Peyer's patch (tissue), 4 donors: ENCODE measurements at regions not wholly inside any gene's neighbourhood (a gene's known extent, or its start where the extent isn't known, plus 50 kb on each side); places are given as distances from the start of the nearest gene placed in this dataset.

Experiments used
- DNase-seq, 3 donors: peaks; one replicate each; pipeline ENCODE4 v3.0.0-alpha.2; 2017 to 2019
- H3K27ac ChIP-seq, 4 donors: fragments of 200-600 bp; sonication (generic); one replicate each; pipeline ENCODE4 v1.5.1; 2016 to 2019
- H3K27me3 ChIP-seq, 2 donors: fragments of 200-600 bp; sonication (generic); one replicate each; pipeline ENCODE4 v1.5.1; 2019
- H3K36me3 ChIP-seq, 3 donors: fragments of 200-600 bp; sonication (generic); one replicate each; pipeline ENCODE4 v1.5.1; 2016 to 2019
- H3K4me1 ChIP-seq, 4 donors: fragments of 200-600 bp; sonication (generic); one replicate each; pipeline ENCODE4 v1.5.1; 2016 to 2019
- H3K4me3 ChIP-seq, 4 donors: fragments of 200-600 bp; sonication (generic); 1 replicate in 3 of 4; 2 replicates in 1 of 4; pipeline ENCODE4 v1.5.1; 2016 to 2019; ENCODE audit warnings: mild to moderate bottlenecking in 1 of 4
- H3K9me3 ChIP-seq, 4 donors: fragments of 200-600 bp; sonication (generic); one replicate each; pipeline ENCODE4 v1.5.1; 2016 to 2019; ENCODE audit warnings: mild to moderate bottlenecking in 1 of 4
- CTCF ChIP-seq, 6 experiments: fragments of 450-650 bp in 4 of 6; fragments of 200-600 bp in 2 of 6; sonication (generic) in 1 of 6; IDR thresholded peaks; one replicate each; pipeline ENCODE4 v1.5.1; 2017 to 2019; ENCODE audit warnings: antibody characterized with exemption in 6 of 6, mild to moderate bottlenecking in 3 of 6, moderate library complexity in 1 of 6
- POLR2A ChIP-seq, 2 donors: fragments of 450-650 bp; IDR thresholded peaks; one replicate each; pipeline ENCODE4 v1.5.1; 2017; ENCODE audit warnings: antibody characterized with exemption in 2 of 2, mild to moderate bottlenecking in 2 of 2, moderate library complexity in 2 of 2

GRCh38 chr6:14313248-14313647 lies 195.7 kb downstream of the CD83 start:
- Histone ChIP-seq H3K27ac (no peak overlapping the region), H3K9me3 (no peaks in the 10 kb centered on the region), H3K36me3 (no peaks in the 10 kb centered on the region), H3K27me3 (no peaks in the 10 kb centered on the region), H3K4me1 (no peaks in the 10 kb centered on the region), H3K4me3 (no peak overlapping the region)
- TF ChIP-seq POLR2A (IDR thresholded peaks at IDR 0.05) (no peak), CTCF (IDR thresholded peaks at IDR 0.05) (no peak)
- DNase-seq, result no peak

GRCh38 chr6:14315353-14315752 lies 197.8 kb downstream of the CD83 start:
- Histone ChIP-seq H3K4me1 (no peaks in the 10 kb centered on the region), H3K36me3 (no peaks in the 10 kb centered on the region), H3K27me3 (no peaks in the 10 kb centered on the region), H3K27ac (no peak overlapping the region), H3K4me3 (no peak overlapping the region), H3K9me3 (no peaks in the 10 kb centered on the region)
- no peak for DNase-seq
- TF ChIP-seq CTCF (IDR thresholded peaks at IDR 0.05), result no peak
- TF ChIP-seq POLR2A (IDR thresholded peaks at IDR 0.05), result no peak

GRCh38 chr6:14316651-14317386 lies 199.2 kb downstream of the CD83 start:
- H3K36me3 ChIP-seq, result no peaks in the 10 kb centered on the region
- H3K27ac ChIP-seq, result no peak overlapping the region
- H3K4me3 ChIP-seq, result no peak overlapping the region
- H3K9me3 ChIP-seq, result no peaks in the 10 kb centered on the region
- TF ChIP-seq CTCF (IDR thresholded peaks at IDR 0.05) (peak in 3 of 6 experiments; percentile 14 to 23 (median 20)), POLR2A (IDR thresholded peaks at IDR 0.05) (no peak)
- H3K27me3 ChIP-seq, result no peaks in the 10 kb centered on the region
- peak in 2 of 3 donors; percentile 26 to 53 for DNase-seq
- no peaks in the 10 kb centered on the region for H3K4me1 ChIP-seq

- no peaks in the 10 kb centered on the region for H3K36me3 ChIP-seq
- no peaks in the 10 kb centered on the region for H3K27me3 ChIP-seq
- no peaks in the 10 kb centered on the region for H3K9me3 ChIP-seq
- no peak overlapping the region for H3K27ac ChIP-seq
- no peak overlapping the region for H3K4me3 ChIP-seq
- no peak for DNase-seq
- TF ChIP-seq CTCF (IDR thresholded peaks at IDR 0.05) (no peak), POLR2A (IDR thresholded peaks at IDR 0.05) (no peak)
- no peaks in the 10 kb centered on the region for H3K4me1 ChIP-seq
Observed at GRCh38 chr6:14317387-14317970, 199.9 kb downstream of the CD83 start.

GRCh38 chr6:14320332-14320731 lies 202.8 kb downstream of the CD83 start:
- TF ChIP-seq POLR2A (IDR thresholded peaks at IDR 0.05) (no peak), CTCF (IDR thresholded peaks at IDR 0.05) (no peak)
- Histone ChIP-seq H3K27ac (no peak overlapping the region), H3K4me1 (no peaks in the 10 kb centered on the region), H3K36me3 (no peaks in the 10 kb centered on the region), H3K9me3 (no peaks in the 10 kb centered on the region), H3K4me3 (no peak overlapping the region), H3K27me3 (no peaks in the 10 kb centered on the region)
- no peak for DNase-seq
